GM12892 (cell line): ENCODE measurements at regions not wholly inside any gene's neighbourhood (a gene's known extent, or its start where the extent isn't known, plus 50 kb on each side); places are given as distances from the start of the nearest gene placed in this dataset.

Source experiments
- DNase-seq: peaks from one replicate; pipeline ENCODE4 v3.0.0; 2011; ENCODE audit not compliant: insufficient read length
- FAIRE-seq: peaks from 2 replicates; lab custom pipeline; 2011; peaks lifted over from hg19 to GRCh38; lab: Jason Lieb, UNC
- POLR2A ChIP-seq: IDR thresholded peaks from 2 replicates; pipeline ENCODE4 v1.6.1; 2011; ENCODE audit warnings: low read depth, low read length, control low read depth
- POLR2AphosphoS5 ChIP-seq: IDR thresholded peaks from 2 replicates; pipeline ENCODE4 v1.6.1; 2011; ENCODE audit warnings: low read depth, low read length, control low read depth
- TAF1 ChIP-seq: IDR thresholded peaks from 2 replicates; pipeline ENCODE4 v1.6.1; 2011; ENCODE audit warnings: low read depth, mild to moderate bottlenecking, control low read depth, low read length, borderline replicate concordance

GRCh38 chr7:10875080-10875479 is 98.6 kb upstream of the PHF14 start:
- DNase-seq (no peak), FAIRE-seq (no peak)
- TF ChIP-seq TAF1, result no peak
- TF ChIP-seq POLR2A, result no peak
- no peak for TF ChIP-seq POLR2AphosphoS5

GRCh38 chr7:10888861-10889260 is 84.8 kb upstream of the PHF14 start:
- DNase-seq (no peak), FAIRE-seq (peak; percentile 81)
- TF ChIP-seq POLR2AphosphoS5 (no peak), TAF1 (no peak), POLR2A (no peak)

- peak; percentile 32 for DNase-seq
- TF ChIP-seq POLR2AphosphoS5 (no peak), POLR2A (no peak), TAF1 (no peak)
- peak; percentile 63 for FAIRE-seq
These were observed 84.3 kb upstream of the PHF14 start for GRCh38 chr7:10889266-10889898.

GRCh38 chr7:10908600-10908999 is 65.1 kb upstream of the PHF14 start:
- no peak for TF ChIP-seq POLR2AphosphoS5
- no peak for TF ChIP-seq TAF1
- TF ChIP-seq POLR2A, result no peak
- DNase-seq (no peak), FAIRE-seq (no peak)

- no peak for TF ChIP-seq POLR2AphosphoS5
- TF ChIP-seq POLR2A, result no peak
- no peak for TF ChIP-seq TAF1
- DNase-seq (no peak), FAIRE-seq (no peak)
These were observed 63.2 kb upstream of the PHF14 start for GRCh38 chr7:10910447-10910846.

DNA sequence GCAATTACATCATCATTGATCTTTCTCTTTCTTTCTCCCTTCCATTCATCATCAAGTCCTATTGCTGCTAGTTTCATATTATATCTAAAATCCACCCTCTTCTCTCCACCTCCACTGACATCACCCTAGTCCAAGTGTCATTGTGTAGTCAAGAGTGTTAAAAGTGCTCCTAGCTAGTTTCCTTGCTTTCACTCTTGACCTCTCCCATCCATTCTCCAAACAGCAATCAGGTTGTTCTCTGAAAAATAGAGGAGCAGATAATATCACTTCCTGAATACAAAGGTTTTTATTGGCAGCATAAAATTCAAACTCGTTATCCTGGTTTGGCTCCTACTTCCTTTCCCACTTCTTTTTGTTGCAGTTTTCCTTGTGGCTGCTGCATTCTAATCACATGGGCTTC is 61.6 kb upstream of the PHF14 start:
- FAIRE-seq, result no peak
- DNase-seq, result no peak
- TF ChIP-seq POLR2A (no peak), TAF1 (no peak), POLR2AphosphoS5 (no peak)

DNA sequence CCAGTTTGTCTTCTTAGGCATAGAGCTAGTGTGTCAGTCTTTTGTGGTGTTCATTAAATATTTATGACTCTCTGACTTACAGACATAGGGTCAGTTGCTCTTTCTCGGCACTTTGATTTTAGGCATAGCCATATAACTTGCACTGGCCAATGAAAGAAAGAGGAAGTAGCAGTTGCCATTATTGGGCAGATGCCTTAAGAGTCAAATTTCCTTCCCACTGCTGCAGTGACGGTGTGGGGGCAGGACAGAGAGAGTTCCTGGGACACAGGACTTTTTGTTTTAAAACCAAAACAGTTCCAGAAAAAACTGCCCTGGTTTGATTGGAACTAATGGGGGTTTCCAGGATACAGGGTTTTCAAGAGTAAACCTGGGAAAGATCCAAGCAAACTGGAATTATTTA is 60.2 kb upstream of the PHF14 start:
- no peak for TF ChIP-seq POLR2AphosphoS5
- TF ChIP-seq TAF1, result no peak
- TF ChIP-seq POLR2A, result no peak
- DNase-seq (no peak), FAIRE-seq (no peak)

DNA sequence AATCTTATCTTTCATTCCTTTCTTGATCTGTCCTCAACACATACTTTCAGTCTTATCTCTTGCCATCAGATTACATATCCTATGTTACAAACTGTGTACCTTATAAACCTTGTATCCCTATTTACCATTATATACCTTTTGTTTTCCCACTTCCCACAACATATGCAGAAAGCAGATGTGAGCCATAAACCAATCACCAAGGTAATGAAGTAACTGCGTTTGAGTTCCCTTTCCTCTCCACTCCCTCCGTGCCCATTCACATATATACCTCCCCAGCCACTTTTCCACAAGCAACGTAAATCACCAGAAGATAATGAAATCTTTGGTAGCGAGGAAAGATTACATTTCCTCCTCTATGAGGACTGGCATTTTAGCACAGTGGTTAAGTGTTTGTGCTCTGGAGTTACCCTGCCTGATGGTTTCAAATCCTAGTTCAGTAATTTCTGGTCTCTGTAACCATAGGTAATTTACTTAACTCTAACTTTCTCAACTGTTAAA is 55.5 kb upstream of the PHF14 start:
- FAIRE-seq, result no peak
- DNase-seq, result no peak
- TF ChIP-seq POLR2A (no peak), POLR2AphosphoS5 (no peak), TAF1 (no peak)

DNA sequence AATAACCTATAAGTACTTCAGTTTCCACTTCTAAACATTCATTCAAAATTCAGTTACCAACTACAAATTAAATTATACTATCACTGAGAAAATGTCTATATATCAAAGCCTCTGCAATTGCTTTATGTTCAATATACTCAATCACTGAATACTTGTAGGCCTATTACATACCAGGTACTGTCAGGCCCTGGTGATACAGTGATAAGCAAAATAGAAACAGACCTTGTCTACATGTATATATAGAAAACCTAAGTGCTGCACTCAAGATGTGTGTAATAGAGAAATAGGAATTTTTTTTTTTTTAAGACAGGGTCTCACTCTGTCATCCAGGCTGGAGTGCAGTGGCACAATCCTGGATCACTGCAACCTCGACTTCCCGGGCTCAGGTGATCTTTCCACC is 53.7 kb upstream of the PHF14 start:
- DNase-seq (no peak), FAIRE-seq (no peak)
- TF ChIP-seq POLR2A (no peak), TAF1 (no peak), POLR2AphosphoS5 (no peak)
